NB4 (cell line): ENCODE measurements at regions not wholly inside any gene's neighbourhood (a gene's known extent, or its start where the extent isn't known, plus 50 kb on each side); places are given as distances from the start of the nearest gene placed in this dataset.

Source experiments
- DNase-seq: peaks from one replicate; pipeline ENCODE4 v3.0.0; 2010; ENCODE audit warnings: low read depth
- H3K4me3 ChIP-seq: one replicate; pipeline ENCODE4 v1.5.1; 2011; ENCODE audit warnings: mild to moderate bottlenecking, low read depth, low read length, moderate library complexity
- MAX ChIP-seq: IDR thresholded peaks from 2 replicates; pipeline ENCODE4 v1.6.1; 2011; ENCODE audit warnings: low read depth, low read length
- MYC ChIP-seq: IDR thresholded peaks from 2 replicates; pipeline ENCODE4 v1.6.1; 2011; ENCODE audit warnings: low read depth, low read length
- POLR2A ChIP-seq: IDR thresholded peaks from 2 replicates; pipeline ENCODE4 v1.6.1; 2011; ENCODE audit warnings: mild to moderate bottlenecking; ENCODE audit not compliant: insufficient read length; ENCODE audit errors: extremely low read depth
- TF ChIP-seq, protein P1 (sequence below): IDR thresholded peaks from one replicate; pipeline ENCODE4 v1.5.1; 2012; ENCODE audit warnings: low read depth, low read length

DNA sequence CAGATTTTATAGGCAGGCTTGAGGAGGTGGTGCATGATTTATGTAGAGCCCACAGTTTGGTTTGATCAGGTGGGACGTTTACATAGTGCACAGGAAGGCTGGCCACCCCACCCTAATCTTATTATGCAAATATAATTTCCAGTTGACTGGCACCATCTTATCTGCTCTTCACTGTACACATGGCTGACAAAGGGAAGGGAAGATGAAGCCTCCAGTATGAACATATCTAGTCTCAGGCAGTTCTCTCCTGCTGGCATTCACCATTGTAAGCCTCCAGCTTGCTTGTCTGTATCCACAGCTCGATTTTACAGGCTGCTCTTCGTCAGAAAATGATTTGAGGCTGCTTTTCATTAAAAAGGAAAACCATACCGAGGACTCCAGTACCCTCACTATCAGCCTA lies 278.3 kb downstream of the TECRL start:
- DNase-seq, result no peak
- H3K4me3 ChIP-seq, result no peak overlapping the region
- TF ChIP-seq MAX (no peak), POLR2A (no peak), MYC (no peak)
- TF ChIP-seq, protein P1, sequence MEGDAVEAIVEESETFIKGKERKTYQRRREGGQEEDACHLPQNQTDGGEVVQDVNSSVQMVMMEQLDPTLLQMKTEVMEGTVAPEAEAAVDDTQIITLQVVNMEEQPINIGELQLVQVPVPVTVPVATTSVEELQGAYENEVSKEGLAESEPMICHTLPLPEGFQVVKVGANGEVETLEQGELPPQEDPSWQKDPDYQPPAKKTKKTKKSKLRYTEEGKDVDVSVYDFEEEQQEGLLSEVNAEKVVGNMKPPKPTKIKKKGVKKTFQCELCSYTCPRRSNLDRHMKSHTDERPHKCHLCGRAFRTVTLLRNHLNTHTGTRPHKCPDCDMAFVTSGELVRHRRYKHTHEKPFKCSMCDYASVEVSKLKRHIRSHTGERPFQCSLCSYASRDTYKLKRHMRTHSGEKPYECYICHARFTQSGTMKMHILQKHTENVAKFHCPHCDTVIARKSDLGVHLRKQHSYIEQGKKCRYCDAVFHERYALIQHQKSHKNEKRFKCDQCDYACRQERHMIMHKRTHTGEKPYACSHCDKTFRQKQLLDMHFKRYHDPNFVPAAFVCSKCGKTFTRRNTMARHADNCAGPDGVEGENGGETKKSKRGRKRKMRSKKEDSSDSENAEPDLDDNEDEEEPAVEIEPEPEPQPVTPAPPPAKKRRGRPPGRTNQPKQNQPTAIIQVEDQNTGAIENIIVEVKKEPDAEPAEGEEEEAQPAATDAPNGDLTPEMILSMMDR, result no peak

DNA sequence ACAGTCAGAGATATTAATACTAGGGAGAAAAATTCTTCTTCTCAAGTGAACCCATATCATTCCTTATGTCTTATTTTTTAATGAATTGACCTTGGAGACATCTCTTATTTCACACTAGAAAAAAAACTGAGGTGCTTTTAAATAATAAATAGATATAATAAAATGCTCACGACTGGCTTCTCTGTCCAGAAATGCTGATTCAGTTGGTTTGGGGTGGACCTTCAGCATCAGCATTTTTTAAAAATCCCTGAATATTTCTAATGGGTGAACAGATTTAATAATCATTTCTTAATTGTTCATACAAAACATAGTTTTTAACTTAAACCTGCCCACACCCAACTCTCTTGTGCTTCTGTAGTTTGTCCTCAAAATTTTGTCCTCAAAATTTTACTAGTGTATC lies 283.9 kb downstream of the TECRL start:
- no peak overlapping the region for H3K4me3 ChIP-seq
- no peak for DNase-seq
- TF ChIP-seq MYC (no peak), MAX (no peak), POLR2A (no peak)
- TF ChIP-seq, protein P1, result no peak

GRCh38 chr4:64121803-64122202 lies 287.4 kb downstream of the TECRL start:
- no peak overlapping the region for H3K4me3 ChIP-seq
- no peak for TF ChIP-seq MAX
- TF ChIP-seq, protein P1, result no peak
- no peak for TF ChIP-seq MYC
- no peak for TF ChIP-seq POLR2A
- no peak for DNase-seq

DNA sequence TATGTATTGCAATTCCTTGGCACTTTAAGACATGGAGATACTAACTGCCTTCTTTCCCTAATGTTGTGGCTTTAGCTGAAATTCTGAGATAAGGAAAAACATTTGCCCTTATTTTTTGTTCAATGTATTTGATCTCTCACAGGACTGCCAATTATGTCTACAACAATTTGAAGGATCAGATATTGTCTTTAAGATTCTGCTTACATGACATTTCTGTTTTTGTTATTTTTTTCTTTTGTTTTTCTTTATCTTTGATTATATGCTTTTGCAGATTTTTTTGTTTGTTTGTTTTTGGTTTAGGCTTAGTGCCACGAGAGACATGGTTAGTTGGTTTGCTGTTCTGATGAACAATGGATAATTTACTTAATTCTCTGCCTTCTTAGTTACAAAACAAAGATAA lies 303.3 kb downstream of the TECRL start:
- TF ChIP-seq, protein P1, result no peak
- no peak for TF ChIP-seq MYC
- TF ChIP-seq MAX, result no peak
- TF ChIP-seq POLR2A, result no peak
- H3K4me3 ChIP-seq, result no peak overlapping the region
- DNase-seq, result no peak

GRCh38 chr4:64095398-64095797 lies 313.9 kb downstream of the TECRL start:
- no peak overlapping the region for H3K4me3 ChIP-seq
- no peak for TF ChIP-seq MAX
- no peak for TF ChIP-seq POLR2A
- no peak for TF ChIP-seq MYC
- TF ChIP-seq, protein P1, result no peak
- no peak for DNase-seq

DNA sequence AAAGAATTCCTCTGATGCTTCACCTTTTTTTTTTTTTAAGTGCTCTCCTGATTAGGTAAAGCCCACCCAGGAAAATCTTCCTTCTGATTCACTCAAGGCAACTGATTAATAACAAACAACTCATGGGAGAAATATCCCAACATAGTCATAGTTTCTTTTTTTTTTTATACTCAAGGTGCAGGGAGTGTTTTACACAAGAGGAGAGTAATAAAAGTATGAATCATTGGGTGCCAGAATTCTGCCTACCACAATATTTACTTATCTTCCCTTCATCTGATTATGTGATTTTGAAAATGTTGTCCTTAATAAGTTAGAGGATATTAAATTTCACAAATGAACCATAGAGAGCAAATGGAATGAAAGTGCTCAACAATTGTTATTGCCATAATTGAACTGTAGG lies 329.9 kb downstream of the TECRL start:
- no peak overlapping the region for H3K4me3 ChIP-seq
- TF ChIP-seq POLR2A (no peak), MYC (no peak), MAX (no peak)
- TF ChIP-seq, protein P1, result no peak
- DNase-seq, result no peak
